GM18511 (cell line): ENCODE measurements at regions not wholly inside any gene's neighbourhood (a gene's known extent, or its start where the extent isn't known, plus 50 kb on each side); places are given as distances from the start of the nearest gene placed in this dataset.
"Not testable (repeated sequence)": the region's sequence is repeated elsewhere in the genome, so short reads cannot be mapped to it uniquely, and the experiment has no call there.

ENCODE experiments used
- ATAC-seq: cut with Tn5 transposase; IDR thresholded peaks from one replicate; pipeline ENCODE4 v1.9.1; 2021; ENCODE audit warnings: mild to moderate bottlenecking, moderate library complexity; ENCODE audit not compliant: unreplicated experiment

DNA sequence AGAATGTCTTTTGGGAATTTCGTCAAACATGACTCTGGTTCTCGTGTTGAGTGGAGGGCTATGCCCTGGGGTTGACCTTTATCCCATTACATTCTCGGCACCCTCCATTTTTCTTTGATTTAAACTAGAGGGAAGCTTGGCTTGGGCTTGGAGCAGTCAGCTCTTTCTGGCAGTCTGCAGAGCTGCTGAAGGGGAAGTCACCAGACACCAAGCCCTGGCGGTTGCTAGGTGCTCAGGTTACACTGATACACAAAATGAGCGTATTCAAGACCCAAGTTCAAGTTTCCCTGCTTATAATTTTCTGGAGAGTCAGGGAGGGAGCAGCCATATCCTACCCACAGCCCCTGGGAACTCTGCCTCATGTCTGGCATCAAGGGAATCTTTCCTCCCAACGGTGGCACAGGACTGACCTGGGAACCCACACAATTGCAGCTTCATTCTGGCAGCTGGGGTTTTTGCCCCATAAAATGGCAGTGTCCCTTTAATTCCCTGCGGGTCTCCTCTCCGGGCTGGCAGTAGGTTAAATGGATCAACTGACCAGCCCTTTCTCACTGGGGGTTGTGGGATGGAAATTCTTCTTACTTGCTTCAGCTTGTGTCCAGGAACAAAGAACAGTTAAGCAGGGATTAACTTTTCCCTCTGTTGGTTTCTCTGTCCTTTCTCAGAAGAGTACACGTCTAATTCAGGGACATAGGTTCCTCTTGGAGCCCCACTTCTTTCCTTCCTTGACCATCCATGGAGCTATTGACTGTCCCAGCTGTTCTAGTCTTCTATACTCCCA is 110.0 kb upstream of the DLG1 start:
- no peak for ATAC-seq

DNA sequence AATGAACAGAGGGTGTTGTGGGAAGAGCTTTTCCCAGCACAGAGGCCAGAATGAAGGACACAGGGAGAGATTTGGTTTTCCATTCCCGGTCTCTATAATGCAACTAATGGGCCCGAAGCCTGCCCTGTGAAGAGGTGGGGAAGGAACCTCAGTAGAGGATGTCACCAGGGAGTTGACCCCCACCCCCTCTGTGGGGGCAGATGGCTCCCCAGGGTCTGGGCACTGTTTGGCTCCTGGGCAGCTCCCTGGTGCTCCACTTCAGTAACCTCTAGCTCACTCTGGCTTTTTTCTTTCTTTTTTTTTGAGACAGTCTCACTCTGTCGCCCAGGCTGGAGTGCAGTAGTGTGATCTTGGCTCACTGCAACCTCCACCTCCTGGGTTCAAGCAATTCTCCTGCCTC is 109.1 kb upstream of the DLG1 start:
- ATAC-seq = no peak

DNA sequence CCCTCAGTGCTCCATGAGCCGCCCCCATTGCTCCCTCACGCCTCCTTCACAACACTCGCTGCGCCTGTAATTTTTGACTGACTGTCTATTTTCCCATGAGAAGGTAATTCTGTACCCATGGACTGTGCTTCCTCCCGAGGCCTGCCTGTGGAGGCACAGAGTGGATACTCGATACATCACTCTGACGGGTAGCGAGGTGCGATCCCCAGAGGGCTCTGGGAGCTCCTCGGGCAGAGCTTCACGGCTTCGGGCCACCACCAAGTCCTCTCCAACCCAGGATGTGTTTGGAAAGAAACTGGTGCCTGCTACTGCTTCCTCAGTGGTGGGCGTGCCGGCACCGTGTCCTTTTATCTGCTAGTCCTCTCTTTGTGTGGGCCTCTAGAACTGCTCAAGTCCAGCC is 108.6 kb upstream of the DLG1 start:
- no peak for ATAC-seq

DNA sequence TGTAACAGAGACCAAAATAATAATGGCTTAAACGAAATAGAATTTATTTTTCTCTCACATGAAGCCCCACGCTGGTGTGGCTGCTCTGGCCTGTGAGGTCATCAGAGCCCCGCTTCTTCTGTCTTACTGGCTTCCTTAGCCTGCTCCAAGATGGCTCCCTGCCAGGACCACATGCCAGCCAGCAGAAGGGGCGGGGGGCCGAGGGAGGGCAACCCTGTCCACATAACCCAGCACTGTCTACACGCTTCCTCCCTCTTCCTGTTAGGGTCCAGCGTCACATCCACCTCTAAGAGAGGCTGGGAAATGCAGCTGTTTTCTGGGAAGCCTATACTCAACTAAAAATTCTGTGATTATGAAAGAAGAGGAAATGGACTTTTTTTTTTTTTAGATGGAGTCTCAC is 107.9 kb upstream of the DLG1 start:
- no peak for ATAC-seq

DNA sequence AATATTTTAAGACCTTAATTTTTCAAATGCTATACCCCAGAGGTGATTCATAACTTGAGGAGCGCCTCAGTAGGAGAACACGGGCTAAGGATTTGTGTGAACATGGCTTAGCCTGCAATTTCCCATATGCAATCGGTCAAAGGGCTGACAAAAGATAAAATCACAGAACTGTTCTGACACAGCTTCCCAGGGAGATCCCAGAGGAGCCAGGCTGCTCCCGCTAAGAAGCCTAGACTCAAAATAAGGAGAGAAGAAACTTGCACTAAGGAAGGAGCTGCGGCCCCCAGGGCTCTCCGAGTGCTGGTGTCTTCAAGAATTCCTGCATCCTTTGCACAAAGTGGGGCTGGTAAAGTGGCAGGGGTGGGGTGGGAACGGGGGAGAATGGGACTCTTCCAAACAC is 106.3 kb upstream of the DLG1 start:
- no peak for ATAC-seq

DNA sequence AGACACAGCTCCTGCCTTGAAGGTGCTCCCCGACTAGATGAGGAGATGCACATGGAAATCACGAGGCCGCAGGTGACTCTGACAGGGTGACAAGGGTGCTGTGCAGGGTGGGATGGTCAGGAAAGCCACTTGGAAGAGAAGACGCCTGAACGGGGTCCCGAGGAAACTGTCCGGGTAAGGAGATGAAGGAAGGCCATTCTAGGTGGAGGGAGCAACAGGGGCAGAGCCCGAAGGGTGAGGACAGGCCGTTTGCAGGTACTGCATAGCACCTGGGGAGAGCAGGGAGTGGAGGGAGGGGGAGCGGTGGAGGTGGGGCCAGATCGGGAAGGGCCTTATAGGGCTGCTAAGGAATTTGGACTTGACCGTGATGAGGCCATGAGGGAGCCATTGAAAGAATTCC is 105.6 kb upstream of the DLG1 start:
- ATAC-seq = no peak

DNA sequence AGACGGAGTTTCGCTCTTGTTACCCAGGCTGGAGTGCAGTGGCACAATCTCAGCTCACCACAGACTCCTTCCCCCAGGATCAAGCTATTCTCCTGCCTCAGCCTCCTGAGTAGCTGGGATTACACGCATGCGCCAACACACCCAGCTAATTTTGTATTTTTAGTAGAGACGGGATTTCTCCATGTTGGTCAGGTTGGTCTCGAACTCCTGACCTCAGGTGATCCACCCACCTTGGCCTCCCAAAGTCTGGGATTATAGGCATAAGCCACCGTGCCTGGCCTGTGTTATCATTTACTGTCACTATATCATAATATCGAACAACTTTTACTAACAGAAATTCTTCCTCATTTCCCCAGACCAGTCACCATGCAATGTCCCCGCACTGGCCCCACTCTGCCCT is 104.0 kb upstream of the DLG1 start:
- not testable (repeated sequence) for ATAC-seq

DNA sequence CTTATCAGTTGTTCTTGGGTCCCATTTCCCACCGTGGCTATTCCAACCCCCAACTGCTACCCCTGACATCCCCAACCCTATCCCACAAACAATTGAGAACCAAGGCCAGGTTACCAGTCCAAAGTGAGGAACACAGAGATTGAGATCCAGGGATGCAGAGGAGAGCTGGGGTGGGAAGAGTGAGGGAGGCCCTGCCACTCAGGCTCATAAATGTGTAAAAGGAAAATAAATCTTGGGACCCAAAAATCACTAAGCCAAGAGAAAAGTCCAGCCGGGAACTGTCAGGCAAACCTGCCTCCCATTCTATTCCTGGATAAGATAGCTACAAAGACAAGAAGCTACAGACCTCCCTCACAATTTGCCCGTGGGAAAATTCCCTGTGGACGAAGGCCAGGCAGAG is 101.1 kb upstream of the DLG1 start:
- ATAC-seq = no peak

DNA sequence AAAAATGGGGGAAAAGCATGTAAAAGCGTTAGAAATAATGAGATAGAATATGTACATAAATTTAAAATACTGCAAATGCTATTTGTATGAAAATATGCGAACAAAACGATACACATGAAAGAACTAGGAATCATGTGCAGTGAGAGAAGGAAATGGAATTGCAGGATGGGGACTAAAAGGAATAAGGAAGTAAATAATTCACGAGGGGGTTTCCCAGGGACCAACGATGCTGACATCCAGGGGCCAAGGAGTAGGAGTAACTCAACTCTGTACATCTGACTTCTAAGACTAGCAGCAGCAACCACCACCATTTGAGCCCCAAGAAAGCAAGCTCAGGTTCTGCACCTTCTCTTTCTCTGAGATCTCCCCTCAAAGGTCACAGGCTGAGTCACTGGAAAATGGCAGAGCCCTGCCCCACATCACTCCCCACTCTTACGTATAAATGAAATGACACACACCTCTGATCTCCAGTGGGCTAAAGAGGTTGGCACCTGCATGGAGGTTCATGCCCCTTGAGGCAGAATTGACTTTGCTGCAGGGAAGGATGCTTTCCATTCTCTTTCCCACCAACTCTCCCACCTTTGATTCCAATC is 100.0 kb upstream of the DLG1 start:
- no peak for ATAC-seq

DNA sequence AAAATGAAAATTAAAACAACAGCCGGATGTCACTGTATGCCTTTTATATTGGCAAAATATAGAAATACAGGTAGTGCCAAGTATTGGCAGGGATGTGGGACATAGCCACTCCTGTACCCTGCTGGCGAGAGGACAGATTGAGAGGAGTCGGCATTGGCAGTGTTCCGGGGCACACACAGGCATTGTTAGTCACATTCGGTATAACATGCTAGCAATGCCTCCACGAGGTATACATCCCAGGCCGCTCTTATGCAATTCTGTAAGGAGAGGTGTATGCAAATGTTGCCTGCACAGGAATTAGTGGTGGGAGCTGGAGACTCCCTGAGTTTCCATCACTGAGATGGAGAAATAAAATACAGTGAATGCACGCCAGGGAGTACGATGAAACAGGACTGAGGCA is 99.4 kb upstream of the DLG1 start:
- no peak for ATAC-seq

DNA sequence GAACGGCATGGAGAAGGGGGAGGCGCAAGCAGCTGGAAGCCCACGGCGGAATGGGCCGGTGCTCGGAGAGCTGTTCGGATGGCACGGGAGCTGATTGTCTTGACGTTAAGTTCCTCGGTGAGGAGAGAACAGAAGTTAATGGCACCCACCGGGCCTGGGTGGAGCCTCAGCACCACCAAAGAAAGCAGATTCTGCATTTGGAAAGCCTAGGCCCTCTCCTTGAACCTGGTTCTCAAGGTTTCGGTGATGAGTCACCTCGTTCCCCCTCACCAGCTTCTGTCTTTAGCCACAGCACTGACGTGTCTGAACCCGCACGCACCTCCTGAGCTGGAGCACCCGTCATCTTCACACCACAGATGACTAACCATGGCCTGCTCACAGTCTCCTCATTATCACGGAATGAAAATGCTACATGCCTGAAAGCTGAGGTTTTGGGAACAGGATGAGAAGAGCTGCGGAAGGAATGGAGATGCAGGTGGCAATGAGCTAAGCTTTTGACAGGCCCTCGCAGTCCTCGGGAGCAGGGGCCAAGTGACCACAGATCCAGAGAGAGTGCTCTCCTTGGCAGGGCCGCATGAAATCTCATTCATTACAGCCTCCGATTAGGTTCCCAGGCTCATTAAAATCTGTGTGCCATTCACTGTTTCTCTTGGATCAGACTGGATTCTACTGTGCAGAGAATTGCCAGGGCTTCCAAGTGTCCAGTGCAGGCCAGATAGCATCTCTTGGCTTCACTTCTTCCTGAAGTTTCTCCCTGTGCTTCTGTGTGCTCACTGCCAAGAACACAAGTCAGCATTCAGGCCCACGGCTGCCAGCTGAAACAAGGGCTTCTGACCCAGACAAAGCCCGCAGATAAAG is 96.3 kb upstream of the DLG1 start:
- peak; percentile 74 for ATAC-seq

DNA sequence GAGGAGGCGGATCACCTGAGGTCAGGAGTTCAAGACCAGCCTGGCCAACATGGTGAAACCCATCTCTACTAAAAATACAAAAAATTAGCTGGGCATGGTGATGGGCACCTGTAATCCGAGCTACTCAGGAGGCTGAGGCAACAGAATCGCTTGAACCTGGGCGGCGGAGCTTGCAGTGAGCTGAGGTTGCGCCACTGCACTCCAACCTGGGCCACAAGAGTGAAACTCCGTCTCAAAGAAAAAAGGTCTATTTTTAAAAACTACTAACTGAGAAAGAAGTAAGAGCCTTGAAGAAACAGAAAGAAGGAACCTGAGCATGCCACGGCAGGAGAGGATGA is 95.7 kb upstream of the DLG1 start:
- not testable (repeated sequence) for ATAC-seq

DNA sequence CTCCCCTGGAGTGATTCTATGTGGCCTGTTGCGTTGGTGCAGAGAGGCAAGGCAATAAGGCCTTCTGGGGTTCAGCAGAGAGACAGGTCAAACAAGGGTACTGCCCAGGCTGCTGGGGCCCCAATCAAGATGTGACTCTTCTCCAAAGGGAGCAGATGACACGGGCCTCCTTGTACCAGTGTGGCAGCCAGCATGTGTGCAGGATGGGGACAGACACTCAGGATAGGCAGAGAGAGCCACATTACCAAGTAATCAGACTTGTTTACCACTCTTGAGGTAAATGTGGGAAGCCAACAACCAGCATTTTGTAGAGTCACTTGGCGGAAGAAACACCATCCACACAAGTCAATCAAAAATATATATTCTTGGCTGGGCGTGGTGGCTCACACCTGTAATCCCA is 95.3 kb upstream of the DLG1 start:
- ATAC-seq = no peak

DNA sequence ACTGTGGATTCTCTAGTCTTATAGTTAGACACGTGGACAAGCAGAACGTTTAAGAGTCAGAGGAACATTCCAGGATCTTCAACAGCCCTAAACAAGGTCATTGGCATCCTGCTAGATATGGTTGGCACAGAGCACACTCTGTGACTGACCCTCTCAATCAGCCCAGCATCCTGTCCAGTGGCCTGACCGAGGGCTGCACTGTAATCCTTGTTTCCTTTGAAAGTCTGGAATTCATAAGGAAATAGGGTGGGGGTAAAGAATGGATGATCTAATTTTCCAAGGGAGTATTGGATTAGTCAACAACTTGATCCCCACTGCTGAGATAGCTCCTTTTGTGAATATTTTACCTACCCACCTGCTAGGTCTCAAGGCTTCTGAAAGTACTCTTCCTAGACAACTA is 94.5 kb upstream of the DLG1 start:
- no peak for ATAC-seq

DNA sequence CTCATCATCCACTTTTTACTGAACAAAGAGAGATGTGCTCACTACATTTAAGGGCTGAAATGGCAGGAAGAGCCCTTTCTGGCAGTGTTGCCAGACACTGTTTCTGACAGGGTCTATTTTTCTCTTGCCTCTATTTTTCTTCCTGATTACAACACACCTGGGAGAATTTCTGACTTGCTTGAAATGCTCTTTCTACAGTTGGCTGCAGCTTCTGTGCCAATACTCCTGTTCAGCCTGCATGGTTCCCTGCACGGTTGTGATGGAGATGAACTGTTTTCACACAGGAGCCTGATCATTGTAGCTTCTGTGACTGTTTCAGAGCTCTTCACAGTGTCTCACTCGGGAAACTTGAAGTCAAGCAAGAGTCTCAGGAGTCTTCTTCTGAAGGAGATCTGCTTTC is 83.0 kb upstream of the DLG1 start:
- no peak for ATAC-seq

DNA sequence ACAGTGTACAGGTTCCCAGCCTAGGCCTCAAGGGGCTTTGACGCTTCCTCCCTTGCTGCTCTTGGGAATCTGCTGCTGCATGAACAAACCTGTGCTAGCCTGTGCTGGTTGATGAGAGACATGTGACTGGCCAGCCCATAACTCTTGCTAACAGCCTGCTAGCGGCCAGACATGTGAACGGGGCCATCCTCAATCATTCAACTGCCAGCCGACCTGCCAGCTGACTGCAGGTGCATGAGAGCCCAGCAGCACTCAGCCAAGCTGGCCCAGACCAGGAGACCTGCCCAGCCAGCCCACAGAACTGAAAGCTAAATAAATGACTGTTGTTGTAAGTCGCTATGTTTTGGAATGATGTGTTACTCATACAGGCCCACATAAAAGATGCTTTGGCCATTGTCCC is 82.4 kb upstream of the DLG1 start:
- ATAC-seq = no peak

DNA sequence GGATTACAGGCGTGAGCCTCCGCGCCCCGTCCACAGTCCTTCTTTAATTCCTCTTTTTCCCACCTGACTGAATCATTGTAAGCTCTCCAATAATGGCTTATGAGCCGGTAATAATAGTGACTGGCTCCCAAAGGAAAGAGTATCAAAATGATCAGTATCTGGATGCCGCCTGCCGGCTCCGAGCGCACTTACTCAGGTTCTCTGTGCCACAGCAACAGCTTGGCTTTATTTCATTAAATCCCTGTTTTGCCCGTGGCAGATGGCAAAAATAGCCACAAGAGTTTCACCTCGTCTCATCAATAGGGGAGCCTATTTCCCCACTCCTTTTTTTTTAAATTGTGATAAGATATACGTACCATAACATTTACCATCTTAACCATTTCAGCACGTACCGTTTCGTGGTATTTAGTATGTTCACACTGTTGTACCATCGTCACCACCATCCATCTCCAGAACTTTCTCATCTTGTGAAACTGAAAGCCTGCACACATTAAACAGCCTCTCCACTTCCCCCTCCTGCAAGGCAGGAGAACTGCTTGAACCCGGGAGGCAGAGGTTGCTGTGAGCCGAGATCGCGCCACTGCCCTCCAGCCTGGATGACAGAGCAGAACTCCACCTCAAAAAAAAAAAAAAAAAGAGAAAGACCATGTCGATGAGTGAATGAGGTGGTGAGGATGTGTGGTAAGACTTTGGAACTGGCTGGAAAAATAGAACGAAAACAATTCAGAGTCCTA is 80.7 kb upstream of the DLG1 start:
- ATAC-seq = no peak

DNA sequence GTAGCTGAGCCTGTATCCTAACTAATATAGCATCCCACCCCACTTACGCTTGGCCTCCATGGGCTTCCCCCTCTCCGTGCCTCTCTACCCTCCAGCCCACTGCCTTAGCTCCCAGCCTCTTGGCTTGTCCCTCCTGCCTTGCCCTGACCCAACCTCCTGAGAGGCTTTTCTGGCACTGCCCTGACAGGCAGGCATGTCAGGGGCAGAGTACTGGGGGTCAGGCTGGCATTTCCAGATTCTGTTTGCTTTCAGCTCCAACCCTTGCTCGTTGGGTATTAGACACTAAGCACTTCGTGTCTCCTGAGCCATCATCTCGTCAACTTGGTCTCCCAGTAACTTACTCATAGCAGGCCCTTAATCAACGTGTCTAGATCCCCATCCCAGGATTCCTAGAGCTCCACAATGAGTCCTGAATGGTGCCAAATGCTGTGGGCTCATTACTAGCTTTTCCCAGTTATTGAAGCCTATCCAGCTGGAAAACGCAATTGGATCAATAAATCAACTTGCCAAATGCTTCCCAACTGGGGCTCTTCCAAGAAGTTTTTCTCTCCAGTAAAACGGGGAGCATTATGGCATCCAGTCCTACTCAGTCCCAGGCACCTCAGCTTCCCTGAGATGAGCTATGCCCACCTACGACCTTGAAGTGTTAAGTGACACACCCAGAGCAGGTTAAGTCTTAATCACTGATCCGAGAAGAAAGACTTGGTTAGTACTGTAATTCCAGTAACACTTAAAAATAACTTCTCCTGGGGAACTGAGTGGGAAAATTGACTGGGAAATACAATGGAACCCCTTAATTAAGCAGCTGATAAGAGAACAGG is 78.5 kb upstream of the DLG1 start:
- no peak for ATAC-seq

DNA sequence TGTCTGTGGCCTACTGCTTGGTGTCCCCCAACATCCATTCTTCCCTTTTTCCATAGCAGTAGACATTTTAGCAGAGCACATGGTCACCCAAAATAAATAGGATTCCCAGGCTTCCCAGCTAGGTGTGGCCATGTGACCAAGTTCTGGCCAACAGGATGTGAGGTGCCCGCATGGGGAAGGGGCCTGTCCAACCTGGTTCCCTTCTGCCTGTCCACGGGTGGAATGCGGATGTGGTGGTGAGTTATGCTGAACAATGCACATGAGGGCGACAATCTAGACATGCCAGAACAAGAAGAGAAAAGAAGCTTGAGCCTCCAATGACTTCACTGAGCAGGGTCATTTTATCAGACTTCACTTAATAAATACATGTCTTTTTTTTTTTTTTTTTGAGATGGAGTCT is 77.6 kb upstream of the DLG1 start:
- ATAC-seq = no peak

DNA sequence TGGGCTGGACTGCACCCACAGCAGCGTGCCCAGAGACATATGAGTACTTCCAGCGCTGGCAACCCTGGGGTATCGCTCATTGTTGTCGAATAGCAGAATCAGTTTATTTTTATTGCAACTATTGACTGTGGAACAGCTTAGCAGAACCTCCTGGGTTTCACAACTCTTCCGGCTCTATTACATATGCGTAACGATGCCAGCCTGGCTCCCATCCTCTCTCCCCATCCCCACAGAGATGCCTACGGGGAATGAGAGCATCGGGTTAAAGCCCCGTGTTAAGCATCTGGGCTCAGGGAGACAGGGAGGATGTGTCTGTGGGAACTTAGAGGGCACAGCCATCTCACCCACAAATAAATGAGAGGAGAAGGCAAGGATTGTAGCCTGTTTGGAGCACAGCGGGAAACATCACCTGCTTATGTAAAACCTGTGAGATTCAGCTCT is 76.6 kb upstream of the DLG1 start:
- ATAC-seq = no peak

DNA sequence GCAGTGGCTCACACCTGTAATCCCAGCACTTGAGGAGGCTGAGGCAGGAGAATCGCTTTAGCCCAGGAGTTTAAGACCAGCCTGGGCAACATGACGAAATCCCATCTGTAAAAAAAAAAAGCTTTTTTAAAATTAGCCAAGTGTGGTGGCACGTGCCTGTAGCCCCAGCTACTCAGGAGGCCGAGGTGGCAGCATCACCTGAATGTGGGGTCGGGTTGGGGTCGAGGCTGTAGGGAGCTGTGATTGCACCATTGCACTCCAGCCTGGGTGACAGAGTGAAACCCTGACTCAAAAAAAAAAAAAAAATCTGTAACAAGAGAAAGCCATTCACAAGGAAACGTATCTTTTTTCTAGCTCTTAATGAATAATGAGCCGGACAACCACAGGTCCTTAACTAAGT is 74.7 kb upstream of the DLG1 start:
- no peak for ATAC-seq
